SK-N-DZ (cell line): ENCODE measurements at regions not wholly inside any gene's neighbourhood (a gene's known extent, or its start where the extent isn't known, plus 50 kb on each side); places are given as distances from the start of the nearest gene placed in this dataset.

Experiments used
- DNase-seq: peaks from one replicate; pipeline ENCODE4 v3.0.0-alpha.2; 2015; ENCODE audit warnings: low spot score

- DNase-seq: no peak
Observed at GRCh38 chr22:34150023-34150422, 229.7 kb upstream of the LARGE1 start.

DNA sequence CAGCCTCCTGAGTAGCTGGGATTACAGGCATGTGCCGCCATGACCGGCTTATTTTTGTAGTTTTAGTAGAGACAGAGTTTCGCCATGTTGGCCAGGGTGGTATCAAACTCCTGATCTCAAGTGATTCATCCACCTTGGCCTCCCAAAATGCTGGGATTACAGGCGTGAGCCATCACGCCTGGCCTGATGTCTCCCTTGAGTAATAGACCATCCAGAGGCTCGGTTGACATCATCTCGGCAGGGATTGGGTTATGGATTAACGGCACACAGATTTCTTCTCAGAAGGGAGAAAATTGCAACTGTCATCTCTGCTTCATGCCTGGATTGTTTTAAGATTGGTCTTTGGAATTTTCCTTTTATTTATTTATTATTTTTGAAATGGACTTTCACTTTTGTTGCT lies 239.2 kb upstream of the LARGE1 start:
- DNase-seq: no peak

DNA sequence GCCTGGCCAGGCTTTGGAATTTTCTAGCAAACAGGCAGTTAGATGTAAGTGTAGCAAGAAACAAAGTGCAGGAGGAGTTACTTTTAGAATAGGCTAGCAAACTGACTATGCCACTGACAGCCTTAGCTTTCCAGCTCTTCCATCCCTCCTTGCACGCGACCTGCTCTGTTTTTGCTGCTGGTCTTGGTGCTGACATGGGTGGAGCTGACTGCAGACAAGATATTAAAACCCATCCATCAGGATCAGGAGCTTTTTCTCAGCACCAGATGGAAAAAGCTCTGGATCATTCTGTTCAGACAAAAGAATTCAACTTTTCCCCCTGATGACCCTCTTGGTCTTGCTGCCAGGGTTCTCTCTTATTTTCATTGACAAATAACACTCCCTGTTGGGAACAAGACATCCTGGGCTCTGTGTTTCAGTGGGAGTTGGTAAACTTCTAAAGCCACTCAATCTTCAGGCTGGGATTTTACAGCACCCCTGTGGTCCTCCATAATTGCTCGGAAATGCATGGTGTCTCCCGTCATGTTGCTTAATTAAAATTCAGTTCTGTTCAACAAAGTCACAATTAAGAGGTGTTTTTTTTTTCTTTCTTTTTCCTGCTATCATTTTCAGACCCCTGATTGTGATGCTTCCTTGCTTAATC lies 240.0 kb upstream of the LARGE1 start:
- no peak for DNase-seq

- DNase-seq: no peak
Observed at GRCh38 chr22:34161431-34162123, 241.3 kb upstream of the LARGE1 start.

- no peak for DNase-seq
Observed at GRCh38 chr22:34198976-34199375, 278.7 kb upstream of the LARGE1 start.

DNA sequence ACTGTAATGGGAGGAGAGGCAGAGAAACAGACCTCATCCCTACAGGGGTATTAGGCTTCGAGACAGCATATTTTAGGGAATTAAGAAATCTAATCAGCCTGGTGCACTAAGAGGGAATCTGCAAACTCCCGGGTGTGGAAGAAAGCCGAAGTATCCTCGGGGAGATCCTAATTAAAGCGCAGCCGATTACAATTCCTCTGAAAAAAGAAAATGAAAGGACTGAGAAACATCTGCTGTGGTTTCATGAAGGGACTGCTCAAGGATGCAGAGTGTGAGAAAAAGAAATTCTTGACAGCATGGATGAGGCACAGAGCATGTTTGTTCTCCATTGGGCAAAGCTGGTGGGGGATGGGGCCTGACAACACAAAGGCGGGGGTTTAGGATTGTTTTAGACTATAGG lies 290.0 kb upstream of the LARGE1 start:
- DNase-seq: no peak

GRCh38 chr22:34214372-34214771 lies 294.1 kb upstream of the LARGE1 start:
- DNase-seq: no peak

GRCh38 chr22:34225278-34225677 lies 305.0 kb upstream of the LARGE1 start:
- no peak for DNase-seq

- DNase-seq: no peak
Observed at GRCh38 chr22:34236527-34236926, 316.3 kb upstream of the LARGE1 start.

GRCh38 chr22:34239421-34239820 lies 319.1 kb upstream of the LARGE1 start:
- DNase-seq: no peak

DNA sequence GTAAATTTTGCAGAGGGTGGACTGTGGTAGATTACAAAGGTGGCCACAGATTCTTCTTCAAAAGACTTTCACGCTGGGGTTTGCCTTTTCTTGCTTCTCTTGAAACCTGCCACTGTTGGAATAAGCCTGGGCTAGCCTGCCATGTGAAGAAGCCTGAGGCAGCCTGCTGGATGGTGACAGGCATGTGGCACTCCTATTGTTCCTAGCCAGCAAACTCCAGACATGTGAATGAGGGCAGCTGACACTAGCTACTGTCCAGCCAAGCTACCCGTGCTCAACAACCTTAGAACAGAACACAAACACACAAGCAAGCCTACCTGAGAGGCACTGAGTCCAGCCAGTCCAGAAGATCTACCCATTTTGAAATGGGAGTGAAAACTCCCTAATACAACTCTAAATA lies 322.7 kb upstream of the LARGE1 start:
- DNase-seq: no peak

- no peak for DNase-seq
Observed at GRCh38 chr22:34255042-34255441, 334.8 kb upstream of the LARGE1 start.

GRCh38 chr22:34278121-34278520 lies 357.8 kb upstream of the LARGE1 start:
- no peak for DNase-seq

DNA sequence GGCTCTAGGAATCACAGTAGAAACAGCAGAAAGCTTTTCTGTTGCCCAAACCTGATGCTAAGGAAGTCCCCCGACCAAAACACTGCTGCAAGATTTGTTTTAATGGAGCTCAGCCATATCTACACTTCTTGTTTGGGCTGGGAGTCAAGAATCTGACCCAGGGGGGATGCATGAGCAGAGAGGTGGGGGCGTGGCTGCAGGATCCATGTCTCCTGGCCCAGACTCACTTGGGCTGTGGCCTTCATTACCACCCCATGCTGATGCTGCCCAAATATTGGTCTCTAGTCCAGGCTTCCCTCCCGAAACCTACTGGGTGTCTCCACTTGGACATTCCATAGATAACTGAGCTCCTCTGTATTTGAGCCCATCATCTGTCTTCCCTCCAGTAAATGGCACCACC lies 361.5 kb upstream of the LARGE1 start:
- DNase-seq: no peak

- DNase-seq: no peak
Observed at GRCh38 chr22:34283844-34284243, 363.6 kb upstream of the LARGE1 start.

GRCh38 chr22:34293324-34293723 lies 373.0 kb upstream of the LARGE1 start:
- DNase-seq: no peak

DNA sequence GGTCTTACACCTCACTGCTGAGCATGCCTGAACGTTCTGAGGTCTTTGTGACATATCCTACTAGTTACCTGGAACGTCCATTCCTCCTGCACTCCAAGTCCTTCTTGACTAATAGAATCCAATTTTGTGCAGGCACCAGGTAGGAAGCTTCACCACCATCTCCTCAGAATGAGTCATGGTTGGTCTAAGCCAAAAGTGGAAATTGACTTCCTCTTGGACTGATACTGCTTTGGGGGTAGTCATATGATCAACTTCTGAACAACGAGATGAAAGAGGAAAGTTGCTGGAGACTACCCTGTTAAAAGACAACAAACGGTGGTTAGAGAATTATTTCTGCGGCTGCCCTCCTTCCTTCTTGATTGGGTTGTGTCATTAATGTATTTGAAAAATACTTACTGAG lies 374.2 kb upstream of the LARGE1 start:
- no peak for DNase-seq

DNA sequence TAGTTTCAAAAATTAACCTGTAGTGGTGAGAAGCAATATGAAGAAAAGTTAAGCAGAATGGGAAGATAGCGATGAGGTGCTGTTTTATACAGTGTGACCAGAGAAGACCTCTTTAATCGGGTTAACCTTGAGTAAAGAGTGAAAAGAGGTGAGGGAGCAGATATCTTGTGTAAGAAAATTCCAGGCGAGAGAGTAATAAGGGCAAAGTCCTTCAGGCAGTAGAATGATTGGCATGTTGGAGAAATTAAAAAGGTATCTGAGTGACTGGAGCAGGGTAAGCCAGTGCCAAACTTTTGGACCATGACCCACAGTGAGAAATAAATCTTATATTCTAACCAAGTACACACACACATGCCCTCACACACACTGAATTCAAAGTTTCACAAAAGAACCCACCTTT lies 374.7 kb upstream of the LARGE1 start:
- no peak for DNase-seq

DNA sequence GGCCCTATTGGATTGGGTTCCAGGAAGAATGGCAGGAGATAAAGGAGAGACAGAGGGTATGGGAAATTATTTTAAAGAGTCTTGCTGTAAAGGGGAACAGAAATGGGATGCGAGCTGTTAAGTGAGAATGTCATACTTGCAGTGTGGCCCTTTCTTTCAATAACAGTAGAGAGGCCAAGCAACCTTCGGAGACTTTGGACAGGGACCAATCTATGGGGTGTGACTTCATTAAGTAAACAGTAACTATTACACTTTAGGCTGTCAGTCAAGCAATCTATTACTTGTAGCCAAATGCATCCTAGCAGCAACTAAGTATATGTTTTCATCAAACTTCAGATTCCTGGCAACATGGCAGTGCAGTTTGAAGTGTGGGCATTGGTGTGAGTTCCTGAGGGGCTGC lies 376.2 kb upstream of the LARGE1 start:
- no peak for DNase-seq

- DNase-seq: no peak
Observed at GRCh38 chr22:34297536-34298120, 377.4 kb upstream of the LARGE1 start.

GRCh38 chr22:34299496-34299895 lies 379.2 kb upstream of the LARGE1 start:
- DNase-seq: no peak

- no peak for DNase-seq
Observed at GRCh38 chr22:34301569-34301968, 381.3 kb upstream of the LARGE1 start.

GRCh38 chr22:34303656-34304055 lies 383.4 kb upstream of the LARGE1 start:
- no peak for DNase-seq
